HG02943 (cell line): ENCODE measurements at regions not wholly inside any gene's neighbourhood (a gene's known extent, or its start where the extent isn't known, plus 50 kb on each side); places are given as distances from the start of the nearest gene placed in this dataset.

Experiments used
- ATAC-seq: cut with Tn5 transposase; IDR thresholded peaks from one replicate; pipeline ENCODE4 v1.9.1; 2021; ENCODE audit warnings: mild to moderate bottlenecking, low read depth, moderate library complexity; ENCODE audit not compliant: unreplicated experiment

DNA sequence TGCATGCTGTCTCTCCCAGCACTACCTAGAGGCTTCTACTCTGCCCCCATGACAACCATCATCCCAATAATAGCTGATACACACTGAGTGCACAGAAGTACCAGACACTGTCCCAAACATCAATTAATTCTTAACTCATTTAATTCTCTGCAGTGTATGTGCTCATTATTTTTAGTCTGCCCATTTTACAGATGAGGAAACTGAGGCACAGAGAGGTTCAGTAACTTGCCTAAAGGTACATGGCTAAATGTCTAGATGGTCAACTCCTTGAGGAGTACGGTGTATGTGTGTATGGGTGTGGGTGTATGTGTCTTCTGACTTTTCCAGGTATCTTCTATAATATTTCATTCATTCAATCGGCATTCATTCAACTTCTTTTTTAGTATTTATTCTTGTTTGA, 407.9 kb downstream of the SOX9 start:
- no peak for ATAC-seq

DNA sequence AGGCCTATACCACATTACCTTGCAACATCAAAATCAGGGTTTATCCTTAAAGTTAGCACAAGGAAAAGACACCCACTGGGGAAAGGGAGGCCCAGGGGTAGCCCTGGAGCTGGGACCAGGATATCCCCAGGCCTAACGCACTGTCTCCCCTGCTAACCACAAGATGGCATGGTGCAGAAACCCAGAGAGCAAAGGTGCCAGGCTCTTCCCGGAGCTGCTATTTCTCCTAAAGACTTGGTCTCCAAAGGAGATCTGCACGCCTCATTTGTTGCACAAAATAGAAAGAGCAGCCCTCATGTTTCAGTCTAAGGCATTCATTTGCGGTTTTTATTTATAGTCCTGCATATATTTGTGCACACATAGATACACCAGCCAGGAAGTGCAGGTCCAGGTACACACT, 408.6 kb downstream of the SOX9 start:
- ATAC-seq = no peak

DNA sequence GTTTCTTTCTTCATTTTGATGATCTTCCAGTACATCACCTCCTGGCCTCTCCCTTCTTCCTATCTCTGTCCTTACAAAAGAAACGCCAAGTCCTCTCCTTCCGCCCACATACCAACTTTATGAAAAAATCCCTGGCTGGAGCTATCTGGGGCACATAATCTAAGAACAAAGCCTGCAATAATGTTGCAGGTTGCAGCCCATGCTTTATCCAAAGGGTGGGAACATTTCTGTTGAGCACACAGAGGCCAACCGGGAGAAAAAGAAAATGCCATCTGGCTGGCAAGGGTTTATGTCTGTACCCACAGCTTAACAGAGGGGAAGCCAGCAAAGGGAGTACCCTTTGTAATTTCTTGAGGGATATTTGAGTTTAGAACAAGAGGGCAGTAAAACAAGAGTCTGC, 409.6 kb downstream of the SOX9 start:
- ATAC-seq = no peak

DNA sequence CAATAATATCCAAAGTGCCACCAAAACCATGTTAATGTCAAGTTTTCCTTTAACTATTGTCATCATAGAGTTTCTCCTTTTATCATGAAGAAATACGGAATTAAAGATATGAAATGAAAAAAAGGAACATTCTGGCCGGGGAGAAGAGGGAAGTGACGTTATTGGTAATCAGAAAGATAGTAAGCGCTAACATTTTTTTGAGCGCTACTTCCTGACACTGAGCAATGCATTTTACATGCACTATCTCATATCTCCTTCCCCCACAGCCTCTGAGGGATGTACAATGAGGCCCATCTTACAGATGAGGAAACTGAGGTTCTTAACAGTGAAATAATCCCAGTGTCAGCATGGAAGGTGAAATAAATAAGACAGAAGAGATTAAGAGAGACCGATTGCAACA, 410.9 kb downstream of the SOX9 start:
- no peak for ATAC-seq

DNA sequence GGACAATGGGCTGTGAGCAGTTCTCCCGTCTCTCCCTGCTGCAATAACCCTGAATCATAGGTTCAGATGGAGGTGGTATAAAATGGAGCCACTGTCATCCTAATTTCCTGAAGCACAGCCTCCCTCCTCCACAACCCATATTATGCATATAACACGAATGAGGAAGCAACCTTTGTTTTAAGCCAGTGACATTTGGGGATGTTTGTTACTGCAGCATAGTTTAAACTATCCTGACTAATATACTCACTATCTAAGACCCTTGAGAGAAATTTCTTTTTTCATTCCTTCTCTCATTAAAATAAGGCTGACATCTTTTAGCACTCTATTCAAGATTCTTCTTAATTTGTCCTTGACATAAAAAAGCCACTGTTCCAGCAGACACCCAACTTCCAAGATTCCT, 413.4 kb downstream of the SOX9 start:
- no peak for ATAC-seq

DNA sequence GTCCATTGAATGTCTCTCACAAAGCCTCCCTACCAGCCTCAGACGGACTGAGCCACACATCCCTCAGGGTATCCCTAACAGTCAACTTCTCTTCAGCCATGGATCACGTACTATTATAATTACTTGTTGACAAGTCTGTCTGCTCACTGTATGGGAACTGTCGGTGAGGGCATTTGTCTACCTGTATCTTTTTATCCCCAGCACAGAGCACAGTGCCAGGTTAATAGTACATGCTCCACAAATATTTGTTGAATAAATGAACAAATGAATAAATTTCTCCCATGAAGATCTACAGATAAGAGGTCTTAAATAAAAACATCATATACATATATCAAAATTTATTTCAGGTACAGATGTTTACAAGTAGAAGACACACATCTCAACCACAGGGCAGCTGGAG, 414.0 kb downstream of the SOX9 start:
- no peak for ATAC-seq

DNA sequence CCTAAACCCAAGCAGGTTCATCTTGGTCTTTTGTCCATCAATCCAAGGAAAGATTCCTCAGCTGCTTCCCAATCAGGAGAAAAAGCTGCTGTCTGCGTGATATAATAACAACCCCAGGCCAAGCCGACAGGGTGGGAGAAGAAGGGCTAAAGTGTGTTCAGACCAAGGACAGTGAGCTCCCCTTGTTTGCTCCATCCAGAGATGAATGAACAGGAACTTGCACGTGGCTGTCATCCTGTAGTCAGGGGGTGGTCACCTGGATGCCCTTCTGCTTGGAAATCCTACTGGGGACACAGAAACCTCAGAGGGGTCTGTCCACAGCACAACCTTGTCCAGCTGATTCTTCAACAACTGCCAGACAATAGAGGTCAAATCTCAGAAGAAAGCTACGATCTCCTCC, 414.5 kb downstream of the SOX9 start:
- ATAC-seq = no peak

DNA sequence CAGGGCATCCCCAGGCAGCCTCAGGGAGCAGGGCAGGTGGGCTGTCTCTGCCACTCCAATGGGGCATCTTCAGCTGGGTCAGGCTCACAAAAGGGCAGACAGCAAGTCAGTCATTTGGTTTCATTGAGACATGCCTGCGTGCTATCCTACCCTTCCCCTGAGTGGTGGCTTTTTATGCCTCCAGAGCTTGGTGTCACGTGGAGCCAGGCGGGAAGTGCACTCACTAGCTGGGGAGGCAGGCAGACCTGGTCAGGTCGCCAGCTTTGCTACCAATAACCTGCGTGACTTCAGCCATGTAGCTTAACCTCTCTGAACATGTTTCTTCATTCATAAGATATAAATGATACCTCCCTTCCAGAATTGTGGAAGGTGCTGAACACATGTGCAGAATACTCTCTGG, 415.0 kb downstream of the SOX9 start:
- no peak for ATAC-seq

DNA sequence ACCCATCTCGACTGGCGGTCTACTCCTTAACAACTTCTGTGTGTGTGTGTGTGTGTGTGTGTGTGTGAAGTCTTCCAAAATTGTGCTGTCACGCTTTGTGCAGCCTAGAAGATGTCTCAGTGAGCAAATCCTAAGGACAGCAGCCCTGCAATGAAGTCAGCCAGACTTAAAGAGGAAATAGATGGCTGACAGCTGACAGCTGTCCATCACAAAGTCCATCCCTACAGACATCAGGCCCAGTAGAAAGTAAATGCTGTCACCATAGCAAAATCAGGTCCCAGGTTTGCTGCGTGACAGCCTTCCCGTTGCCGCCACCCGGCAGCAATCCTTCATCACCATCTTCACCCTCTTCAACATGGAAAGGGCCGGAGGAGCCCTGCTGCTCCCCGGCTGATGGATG, 416.0 kb downstream of the SOX9 start:
- ATAC-seq = no peak

DNA sequence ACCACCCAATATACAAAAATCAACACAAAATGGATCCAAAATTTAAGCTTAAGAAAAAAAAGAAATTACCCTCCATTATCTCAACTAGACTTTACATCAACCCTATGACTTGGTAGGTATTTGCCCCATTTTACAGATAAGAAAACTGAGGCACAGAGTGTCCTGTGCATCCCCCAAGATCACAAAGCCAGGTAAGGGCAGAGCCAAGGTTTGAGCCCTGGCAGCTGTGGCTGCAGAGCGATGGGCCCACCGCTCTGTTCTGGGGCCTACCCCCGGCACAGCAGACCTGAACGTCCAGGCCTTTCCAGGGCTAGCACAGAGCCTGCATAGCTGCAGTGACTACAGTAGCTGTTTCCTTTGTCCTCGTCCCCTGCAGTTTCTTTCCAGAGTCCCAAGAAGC, 417.6 kb downstream of the SOX9 start:
- no peak for ATAC-seq

DNA sequence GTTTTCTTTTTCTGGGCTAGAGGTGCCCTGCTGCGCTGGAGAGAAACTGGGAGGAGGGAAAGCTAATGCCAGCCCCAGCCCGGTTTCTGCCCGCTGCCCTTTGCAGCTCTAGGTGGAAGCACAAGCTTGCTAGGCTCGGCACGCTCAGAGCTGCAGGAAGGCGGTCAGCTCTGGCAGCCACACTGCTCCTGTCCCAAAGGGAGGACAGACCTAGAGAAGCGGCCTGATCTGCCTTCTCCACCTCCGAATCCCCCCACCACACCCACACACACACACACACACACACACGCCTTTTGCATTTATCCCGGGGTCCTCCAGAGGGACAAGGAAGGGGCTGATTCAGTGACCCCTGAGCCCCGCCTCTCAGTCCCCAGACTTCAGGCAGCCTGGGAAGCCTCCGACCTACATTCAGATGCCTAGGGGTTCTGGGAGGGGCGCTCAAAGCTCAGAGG, 418.1 kb downstream of the SOX9 start:
- ATAC-seq = no peak

DNA sequence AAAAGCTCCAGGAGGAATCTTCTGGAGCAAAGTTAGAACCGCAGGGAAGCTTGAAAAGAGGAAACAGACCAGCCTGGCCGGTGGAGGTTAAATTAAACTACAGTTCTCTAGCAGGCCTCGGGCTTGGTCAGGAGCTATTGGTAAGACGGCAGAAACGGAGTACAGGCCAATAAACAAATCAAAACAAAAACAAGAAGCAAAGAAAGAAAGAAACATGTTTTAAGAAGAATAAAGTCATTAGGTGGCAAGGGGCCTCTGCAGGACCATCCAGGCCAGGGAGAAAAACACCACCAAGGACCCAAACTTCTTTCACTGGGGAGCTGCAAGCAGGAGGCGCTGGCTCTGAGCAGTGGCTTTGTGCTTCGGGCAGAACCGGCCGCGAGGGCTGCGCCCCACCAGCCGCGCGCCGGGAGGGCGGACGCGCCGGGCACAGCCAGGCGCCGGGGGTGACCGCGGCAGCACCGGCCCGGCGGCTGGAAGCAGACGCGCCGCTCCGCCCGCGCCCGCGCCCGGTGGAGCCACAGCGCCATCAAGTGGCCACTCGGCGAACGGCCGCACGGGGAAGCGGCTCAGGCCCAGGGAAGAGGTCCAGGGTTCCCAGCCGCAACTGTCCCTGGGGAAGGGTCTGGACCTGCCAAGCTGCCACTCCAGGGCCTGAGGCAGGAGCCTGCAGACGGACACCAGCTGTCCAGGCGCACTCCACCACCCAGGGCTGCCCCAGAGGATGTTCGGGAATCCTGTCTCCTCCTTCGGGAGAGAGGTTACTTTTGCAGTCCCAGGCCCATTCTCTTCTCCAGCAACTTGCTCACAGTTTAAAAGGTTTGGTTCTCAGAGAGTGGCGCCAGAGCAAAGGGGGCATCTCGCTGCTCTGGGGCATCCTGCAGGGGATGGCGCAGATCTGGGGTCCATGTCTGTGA, 419.4 kb downstream of the SOX9 start:
- peak; percentile 72 for ATAC-seq

DNA sequence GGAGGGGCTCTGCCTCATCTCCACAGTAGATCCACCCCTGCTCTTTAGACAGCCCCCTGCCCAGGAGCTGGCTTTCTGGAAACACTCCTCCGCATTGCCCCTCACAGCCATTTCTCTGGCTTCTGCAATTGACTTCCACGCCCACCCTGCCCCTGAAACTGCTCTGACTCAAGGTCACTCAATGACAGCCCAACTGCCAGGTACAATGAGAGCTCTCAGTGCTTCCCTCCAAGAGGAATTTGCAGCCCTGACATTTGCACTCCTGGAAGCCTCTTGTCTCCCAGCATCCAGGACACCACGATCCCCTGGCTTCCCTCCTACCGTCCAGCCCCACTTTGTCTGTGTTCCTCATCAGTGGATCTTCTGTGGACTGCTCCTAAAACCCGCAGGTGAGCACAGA, 421.5 kb downstream of the SOX9 start:
- ATAC-seq = no peak

DNA sequence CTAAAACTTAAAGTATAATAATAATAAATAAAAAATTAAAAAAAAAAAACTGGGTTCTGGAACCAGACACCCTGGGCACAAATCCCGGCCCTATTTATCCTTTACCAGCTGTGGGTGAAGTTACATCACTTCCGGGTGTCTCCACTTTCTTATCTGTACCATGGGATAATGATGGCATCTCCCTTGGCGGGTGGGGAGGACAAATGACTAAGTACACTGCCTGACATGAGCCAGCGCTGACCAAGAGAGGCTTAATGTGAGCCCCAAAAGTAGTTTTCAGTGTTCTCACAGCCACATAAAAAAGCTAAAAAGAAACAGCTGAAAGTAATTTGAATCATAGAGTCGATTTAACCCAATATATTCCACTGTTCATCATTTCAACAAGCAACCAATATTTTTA, 424.9 kb downstream of the SOX9 start:
- ATAC-seq = no peak

DNA sequence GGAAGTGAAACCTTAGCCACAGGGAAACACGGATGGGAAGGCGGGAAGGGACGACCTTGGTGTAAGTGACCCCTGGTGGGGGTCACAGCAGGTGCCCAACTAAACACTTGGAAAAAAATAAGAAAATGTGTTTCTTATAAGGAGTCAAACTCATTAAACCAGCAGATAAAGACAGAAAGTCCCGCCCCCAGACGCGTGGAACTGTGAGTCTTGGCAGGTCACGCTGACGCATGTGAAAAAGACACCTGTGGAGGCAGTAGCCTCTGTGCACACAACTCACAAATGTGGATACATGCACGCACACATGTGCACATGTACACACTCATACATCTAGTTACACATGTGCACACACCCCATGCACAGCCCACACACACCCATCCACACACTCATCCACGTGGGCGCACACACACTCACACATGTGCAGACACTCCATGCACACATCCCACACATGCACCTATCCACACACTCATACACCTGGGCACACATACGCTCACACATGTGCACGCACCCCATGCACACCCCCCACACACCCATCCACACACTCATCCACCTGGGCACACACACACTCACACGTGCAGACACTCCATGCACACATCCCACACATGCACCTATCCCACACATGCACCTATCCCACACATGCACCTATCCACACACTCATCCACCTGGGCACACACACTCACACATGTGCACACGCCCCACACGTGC, 432.4 kb downstream of the SOX9 start:
- ATAC-seq = no peak

DNA sequence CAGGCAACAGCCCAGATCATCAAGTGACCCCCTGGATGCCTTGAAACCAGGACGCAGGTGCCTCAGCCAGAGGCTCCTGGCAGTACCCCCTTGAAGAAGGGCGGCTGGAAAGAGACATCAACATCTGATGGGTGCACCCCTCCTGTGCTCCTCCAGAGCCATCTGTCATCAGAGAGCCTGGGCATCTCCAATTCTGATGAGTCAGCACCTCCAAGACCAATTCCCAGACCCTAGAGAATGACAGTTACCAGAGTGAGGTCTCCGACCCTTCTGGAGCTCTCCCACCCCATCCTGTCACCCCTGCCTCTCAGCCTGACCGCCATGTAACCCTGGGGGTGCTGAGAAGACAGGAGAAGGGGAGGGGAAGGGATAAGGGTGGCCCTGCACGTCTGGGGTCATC, 433.7 kb downstream of the SOX9 start:
- no peak for ATAC-seq

DNA sequence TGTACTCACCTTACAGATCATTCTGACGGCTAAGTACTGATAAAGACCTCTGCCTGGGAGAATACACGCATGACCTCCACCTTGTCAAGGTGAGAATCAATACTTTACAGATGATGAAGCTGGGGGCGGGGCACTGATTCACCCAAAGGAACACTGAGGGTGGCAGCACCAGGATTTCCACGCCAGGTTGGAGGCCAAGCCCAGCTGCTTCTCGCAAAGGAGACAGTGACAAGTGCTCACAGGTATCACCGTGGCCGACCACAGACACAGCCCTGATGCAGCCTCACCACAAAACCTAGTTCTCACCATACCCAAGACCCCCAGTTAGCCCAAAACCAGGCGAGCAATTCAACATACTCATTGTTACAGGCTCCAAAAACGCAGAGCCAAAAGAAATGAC, 434.2 kb downstream of the SOX9 start:
- no peak for ATAC-seq

DNA sequence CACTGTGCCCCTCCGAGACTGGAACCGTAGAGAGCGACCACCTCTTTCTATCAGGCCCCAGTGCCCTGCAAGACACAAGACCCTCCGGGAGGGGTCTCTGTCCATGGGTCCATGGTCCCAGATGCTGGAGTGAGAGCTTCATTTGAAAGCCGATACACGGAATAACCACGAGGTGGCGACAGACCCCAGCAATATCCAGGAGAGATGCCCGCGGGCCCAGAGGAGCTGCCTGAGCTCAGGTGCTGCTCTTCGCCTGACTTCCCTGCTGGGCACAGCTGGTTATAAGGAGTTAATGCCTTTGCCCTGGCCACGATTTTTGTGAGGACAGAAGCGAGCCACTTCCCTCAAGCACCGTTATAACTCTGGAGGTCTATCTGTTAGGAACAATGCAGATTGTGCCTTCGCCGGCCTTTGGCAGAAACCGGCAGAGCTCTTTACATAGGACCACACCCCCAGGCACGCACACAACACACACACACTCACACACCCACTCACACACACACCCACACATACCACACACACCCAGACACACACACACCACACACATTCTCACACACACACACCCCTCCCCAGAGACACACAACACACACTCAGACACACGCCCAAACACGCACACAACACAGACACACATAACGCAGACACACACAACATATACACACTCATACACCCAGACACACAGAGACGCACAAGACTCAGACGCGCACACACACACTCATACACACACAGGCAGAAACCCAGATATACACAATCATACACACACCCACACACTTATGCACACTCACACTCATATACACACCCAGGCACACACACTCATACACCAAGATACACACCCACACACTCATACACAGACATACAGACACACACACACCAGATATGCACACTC, 436.4 kb downstream of the SOX9 start:
- peak; percentile 58 for ATAC-seq

DNA sequence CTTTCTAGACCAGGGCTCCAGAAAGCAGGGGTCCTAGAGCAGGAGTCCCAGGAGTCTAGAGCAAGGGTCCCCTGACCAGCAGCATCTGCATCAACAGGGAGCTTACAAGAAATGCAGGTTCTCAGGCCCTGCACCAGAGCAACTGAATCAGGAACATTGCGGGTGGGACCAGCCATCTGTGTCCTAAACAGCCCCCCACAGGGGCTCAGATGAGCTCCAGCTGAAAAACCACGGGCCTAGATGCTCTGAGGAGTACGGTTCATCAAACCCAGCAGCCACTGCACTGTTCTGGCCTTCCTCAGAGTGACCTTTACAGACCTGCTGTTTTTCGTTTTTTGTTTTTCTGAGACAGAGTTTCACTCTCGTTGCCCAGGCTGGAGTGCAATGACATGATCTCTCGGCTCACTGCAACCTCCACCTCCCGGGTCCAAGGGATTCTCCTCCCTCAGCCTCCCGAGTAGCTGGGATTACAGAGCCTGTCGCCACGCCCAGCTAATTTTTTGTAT, 438.2 kb downstream of the SOX9 start:
- no peak for ATAC-seq

DNA sequence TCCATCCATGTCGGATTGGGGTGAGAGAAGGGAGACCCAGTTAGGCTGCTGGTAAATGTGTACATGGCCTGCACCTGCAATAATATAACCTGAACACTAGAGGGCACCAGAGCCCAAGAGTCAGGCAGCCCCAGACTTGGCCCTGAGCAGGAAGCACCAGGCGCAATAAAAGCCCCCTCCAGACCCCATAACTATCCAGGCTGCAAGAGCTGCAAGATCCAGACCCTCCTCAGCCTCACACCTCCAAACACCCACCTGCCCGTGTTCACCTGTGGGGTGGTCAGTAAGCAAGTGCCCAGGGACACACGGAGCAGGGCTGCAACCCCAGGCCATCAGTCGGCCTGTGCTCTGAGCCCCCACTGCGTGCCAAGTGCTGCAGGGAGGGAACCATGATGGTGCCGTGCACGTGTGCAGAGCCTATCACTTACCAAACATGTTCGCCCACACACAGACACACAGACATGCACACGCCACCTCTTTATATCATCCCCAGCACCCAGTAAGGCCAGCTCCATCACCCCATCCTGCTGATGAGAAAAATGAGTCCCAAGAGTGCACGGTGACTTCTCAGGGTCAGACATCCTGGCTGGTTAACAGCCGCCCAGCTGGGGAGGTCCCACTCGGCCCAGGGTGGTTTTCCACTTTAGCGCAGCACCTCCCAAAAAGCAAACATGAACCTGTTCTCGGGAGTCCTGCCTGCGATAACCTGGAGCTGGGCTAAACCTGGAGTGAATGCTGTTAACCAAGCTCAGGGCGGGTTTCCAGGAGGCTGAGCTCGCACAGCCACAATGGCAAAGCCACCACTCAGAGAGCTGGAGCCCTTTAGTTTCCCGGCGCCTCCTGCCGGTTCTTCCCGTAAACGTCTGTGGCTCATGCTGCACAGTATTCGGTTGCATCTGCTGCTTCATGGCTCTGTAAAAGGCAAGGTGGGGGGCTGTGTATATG, 439.8 kb downstream of the SOX9 start:
- no peak for ATAC-seq
